ENCODE measurements at regions not wholly inside any gene's neighbourhood (a gene's known extent, or its start where the extent isn't known, plus 50 kb on each side); places are given as distances from the start of the nearest gene placed in this dataset.
A peak's percentile ranks its signal among the peaks of the same experiment; 100 is the strongest.

DNA sequence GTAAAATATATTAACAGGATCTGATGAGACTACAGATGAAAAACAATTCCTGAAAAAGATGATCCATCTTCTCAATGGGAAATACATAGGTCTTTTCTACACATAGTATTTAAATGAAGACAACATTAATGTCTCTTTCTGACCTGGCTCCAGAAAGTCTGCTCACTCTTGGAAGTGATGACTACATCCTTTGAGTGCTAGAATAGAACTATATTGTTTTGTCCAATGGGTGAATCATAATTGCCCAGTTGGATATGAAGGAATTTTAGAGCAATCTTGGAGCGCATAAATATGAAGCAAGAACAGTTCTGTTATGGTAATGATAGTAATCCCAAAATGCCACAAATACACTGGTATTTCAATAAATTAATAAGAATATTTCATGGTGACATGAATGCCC lies 322.1 kb downstream of the DEPDC1B start:
- Histone ChIP-seq H4K20me1 (ENCODE audit: insufficient read depth) (no peaks in the 10 kb centered on the region), H3K4me3 (no peak overlapping the region), H3K4me2 (ENCODE audit: unreplicated experiment) (no peak overlapping the region), H3K4me1 (ENCODE audit: insufficient read depth) (no peaks in the 10 kb centered on the region), H3K27ac (no peak overlapping the region), H3K9ac (no peak overlapping the region), H3K36me3 (ENCODE audit: low read depth) (no peaks in the 10 kb centered on the region), H3F3A (ENCODE audit: insufficient read depth) (no peaks in the 10 kb centered on the region), H3K9me3 (ENCODE audit: low read depth) (no peaks in the 10 kb centered on the region), H3K79me2 (ENCODE audit: insufficient read depth) (no peaks in the 10 kb centered on the region), H3K27me3 (replicated peaks; ENCODE audit: insufficient read depth) (0 out of 2 replicates have a peak, but pooled peaks cover 6% of the 10 kb centered on the region), H2AFZ (no peak overlapping the region), H3K9me2 (ENCODE audit: insufficient read depth) (no peaks in the 10 kb centered on the region)
- WGBS, 2 experiments (ENCODE audit: low coverage in 1 of 2, low lambda C conversion rate in 2 of 2, missing lambda C conversion rate in 2 of 2): 0 to 5% methylated on average over 1 of the region's 1 CpG
- peak; percentile 57 for DNase-seq
- TF ChIP-seq EZH2phosphoT487 (IDR thresholded peaks at IDR 0.05; ENCODE audit: insufficient read depth, low read depth) (no peak), EZH2 (IDR thresholded peaks at IDR 0.05; ENCODE audit: insufficient read depth, poor library complexity, severe bottlenecking) (no peak)
- in situ Hi-C loops (cut with MboI): loop anchor here (25.0 kb wide), 1 partner anchor 566 kb away; no protein-coding TSS in a partner anchor

DNA sequence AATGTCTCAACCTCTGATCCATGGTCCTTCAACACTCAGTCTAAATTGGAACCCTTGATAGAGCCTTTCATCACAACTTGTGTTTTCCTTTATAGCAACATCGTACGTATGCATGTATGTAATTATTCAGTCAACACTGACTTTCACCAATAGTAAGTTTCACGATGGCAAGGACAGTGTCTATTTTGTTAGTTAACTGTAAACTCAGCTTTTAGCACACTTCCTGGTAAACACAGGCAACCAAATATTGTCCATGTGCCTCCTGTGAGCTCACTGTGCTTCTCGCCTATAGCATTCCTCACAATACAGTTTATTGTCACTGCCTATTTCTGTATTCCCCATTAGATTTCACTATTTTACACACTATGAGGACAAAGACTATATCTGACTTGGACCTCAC lies 323.1 kb downstream of the DEPDC1B start:
- Histone ChIP-seq H3K27me3 (replicated peaks; ENCODE audit: insufficient read depth) (0 out of 2 replicates have a peak, but pooled peaks cover 6% of the 10 kb centered on the region), H3K4me1 (ENCODE audit: insufficient read depth) (no peaks in the 10 kb centered on the region), H3K79me2 (ENCODE audit: insufficient read depth) (no peaks in the 10 kb centered on the region), H3K36me3 (ENCODE audit: low read depth) (no peaks in the 10 kb centered on the region), H3K4me3 (no peak overlapping the region), H3F3A (ENCODE audit: insufficient read depth) (no peaks in the 10 kb centered on the region), H3K27ac (no peak overlapping the region), H2AFZ (no peak overlapping the region), H3K9me2 (ENCODE audit: insufficient read depth) (no peaks in the 10 kb centered on the region), H3K9ac (no peak overlapping the region), H4K20me1 (ENCODE audit: insufficient read depth) (no peaks in the 10 kb centered on the region), H3K9me3 (ENCODE audit: low read depth) (no peaks in the 10 kb centered on the region), H3K4me2 (ENCODE audit: unreplicated experiment) (no peak overlapping the region)
- in situ Hi-C loops (cut with MboI): loop anchor here (25.0 kb wide), 1 partner anchor 565 kb away; no protein-coding TSS in a partner anchor
- TF ChIP-seq EZH2phosphoT487 (IDR thresholded peaks at IDR 0.05; ENCODE audit: insufficient read depth, low read depth): no peak
- TF ChIP-seq EZH2 (IDR thresholded peaks at IDR 0.05; ENCODE audit: insufficient read depth, poor library complexity, severe bottlenecking): no peak
- no peak for DNase-seq
- 81 to 91% methylated on average over 4 of the region's 4 CpGs for WGBS, 2 experiments (ENCODE audit: low coverage in 1 of 2, low lambda C conversion rate in 2 of 2, missing lambda C conversion rate in 2 of 2)

DNA sequence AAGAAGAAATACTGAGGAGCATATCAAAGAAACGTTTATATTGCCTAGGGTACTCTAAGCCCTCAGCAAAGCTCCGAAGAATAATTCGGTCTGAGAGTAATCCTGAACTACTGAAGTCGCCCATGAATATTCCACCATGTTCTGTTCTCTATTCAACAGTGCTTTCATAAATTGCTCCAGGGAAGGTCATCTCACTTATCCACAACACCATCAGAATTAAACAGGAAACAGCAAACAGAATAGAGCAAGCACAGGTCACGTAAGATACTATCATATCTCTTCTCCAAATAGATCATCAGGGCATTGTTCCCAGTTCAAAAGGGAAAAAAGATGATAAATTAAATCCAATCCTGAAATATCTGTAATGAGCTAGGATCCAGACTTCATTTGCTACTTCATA lies 325.6 kb downstream of the DEPDC1B start:
- Histone ChIP-seq H4K20me1 (ENCODE audit: insufficient read depth) (no peaks in the 10 kb centered on the region), H3F3A (ENCODE audit: insufficient read depth) (no peaks in the 10 kb centered on the region), H3K27me3 (replicated peaks; ENCODE audit: insufficient read depth) (no peaks in the 10 kb centered on the region), H3K9ac (no peak overlapping the region), H3K4me2 (ENCODE audit: unreplicated experiment) (no peak overlapping the region), H2AFZ (no peak overlapping the region), H3K9me2 (ENCODE audit: insufficient read depth) (no peaks in the 10 kb centered on the region), H3K4me1 (ENCODE audit: insufficient read depth) (no peaks in the 10 kb centered on the region), H3K9me3 (ENCODE audit: low read depth) (no peaks in the 10 kb centered on the region), H3K4me3 (no peak overlapping the region), H3K27ac (no peak overlapping the region), H3K79me2 (ENCODE audit: insufficient read depth) (no peaks in the 10 kb centered on the region), H3K36me3 (ENCODE audit: low read depth) (no peaks in the 10 kb centered on the region)
- in situ Hi-C loops (cut with MboI): no loop called here
- TF ChIP-seq EZH2 (IDR thresholded peaks at IDR 0.05; ENCODE audit: insufficient read depth, poor library complexity, severe bottlenecking): no peak
- no peak for TF ChIP-seq EZH2phosphoT487 (IDR thresholded peaks at IDR 0.05; ENCODE audit: insufficient read depth, low read depth)
- no peak for DNase-seq
- WGBS, 2 experiments (ENCODE audit: low coverage in 1 of 2, low lambda C conversion rate in 2 of 2, missing lambda C conversion rate in 2 of 2): 58 to 66% methylated on average over 5 of the region's 5 CpGs

DNA sequence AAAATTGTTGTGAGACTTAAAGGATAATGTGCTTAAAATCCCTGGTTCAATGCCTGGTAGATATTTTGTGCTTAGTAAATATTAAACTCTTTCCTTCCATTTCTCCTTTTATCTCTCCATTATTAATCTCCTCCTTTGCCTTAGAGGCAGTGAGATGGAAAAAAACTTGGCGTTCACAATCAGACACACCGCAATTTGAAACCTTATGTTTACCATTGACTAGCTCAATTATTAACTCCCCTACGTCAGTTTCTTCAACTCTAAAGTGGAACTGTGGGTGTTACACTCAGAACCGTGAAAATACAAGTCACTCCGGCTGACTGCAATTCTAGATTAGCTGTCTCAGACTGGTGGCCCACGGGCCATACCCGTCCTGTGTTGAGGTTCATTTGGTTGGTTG lies 327.2 kb downstream of the DEPDC1B start:
- Histone ChIP-seq H4K20me1 (ENCODE audit: insufficient read depth) (no peaks in the 10 kb centered on the region), H3K79me2 (ENCODE audit: insufficient read depth) (no peaks in the 10 kb centered on the region), H2AFZ (no peak overlapping the region), H3K9me3 (ENCODE audit: low read depth) (no peaks in the 10 kb centered on the region), H3K27me3 (replicated peaks; ENCODE audit: insufficient read depth) (no peaks in the 10 kb centered on the region), H3F3A (ENCODE audit: insufficient read depth) (no peaks in the 10 kb centered on the region), H3K27ac (no peak overlapping the region), H3K4me1 (ENCODE audit: insufficient read depth) (no peaks in the 10 kb centered on the region), H3K9me2 (ENCODE audit: insufficient read depth) (no peaks in the 10 kb centered on the region), H3K36me3 (ENCODE audit: low read depth) (no peaks in the 10 kb centered on the region), H3K9ac (no peak overlapping the region), H3K4me2 (ENCODE audit: unreplicated experiment) (no peak overlapping the region), H3K4me3 (no peak overlapping the region)
- WGBS, 2 experiments (ENCODE audit: low coverage in 1 of 2, low lambda C conversion rate in 2 of 2, missing lambda C conversion rate in 2 of 2): 65 to 70% methylated on average over 7 of the region's 7 CpGs
- no peak for TF ChIP-seq EZH2phosphoT487 (IDR thresholded peaks at IDR 0.05; ENCODE audit: insufficient read depth, low read depth)
- no peak for TF ChIP-seq EZH2 (IDR thresholded peaks at IDR 0.05; ENCODE audit: insufficient read depth, poor library complexity, severe bottlenecking)
- in situ Hi-C loops (cut with MboI): no loop called here
- DNase-seq: no peak

DNA sequence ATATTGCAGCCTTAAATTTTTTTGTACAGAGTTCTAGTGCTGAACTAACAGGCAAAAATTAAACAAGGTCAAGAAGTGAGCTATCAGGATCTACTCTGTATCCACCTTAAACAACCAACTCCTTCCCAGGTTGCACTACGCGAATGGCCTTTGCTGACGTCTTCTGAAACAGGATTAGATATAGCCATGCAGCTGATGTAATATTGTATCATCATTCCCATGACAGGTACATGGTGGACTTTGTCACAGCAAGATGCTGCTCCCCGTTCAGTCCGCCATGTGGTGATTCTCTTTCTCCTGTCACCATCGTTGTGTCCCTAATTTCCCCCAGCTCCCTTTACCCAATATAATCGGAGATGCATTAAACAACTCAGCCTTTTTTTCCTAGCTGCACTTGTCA lies 328.9 kb downstream of the DEPDC1B start:
- H3K4me2 ChIP-seq (ENCODE audit: unreplicated experiment): no peak overlapping the region
- no peaks in the 10 kb centered on the region for H3K4me1 ChIP-seq (ENCODE audit: insufficient read depth)
- in situ Hi-C loops (cut with MboI): no loop called here
- H3K9me3 ChIP-seq (ENCODE audit: low read depth): no peaks in the 10 kb centered on the region
- no peak overlapping the region for H3K27ac ChIP-seq
- 81% methylated on average over 7 of the region's 7 CpGs for WGBS, 2 experiments (ENCODE audit: low coverage in 1 of 2, low lambda C conversion rate in 2 of 2, missing lambda C conversion rate in 2 of 2)
- no peaks in the 10 kb centered on the region for H4K20me1 ChIP-seq (ENCODE audit: insufficient read depth)
- no peaks in the 10 kb centered on the region for H3F3A ChIP-seq (ENCODE audit: insufficient read depth)
- H3K4me3 ChIP-seq: no peak overlapping the region
- H3K9me2 ChIP-seq (ENCODE audit: insufficient read depth): no peaks in the 10 kb centered on the region
- no peaks in the 10 kb centered on the region for H3K27me3 ChIP-seq (replicated peaks; ENCODE audit: insufficient read depth)
- H3K79me2 ChIP-seq (ENCODE audit: insufficient read depth): no peaks in the 10 kb centered on the region
- H2AFZ ChIP-seq: no peak overlapping the region
- no peak overlapping the region for H3K9ac ChIP-seq
- no peak for DNase-seq
- TF ChIP-seq EZH2phosphoT487 (IDR thresholded peaks at IDR 0.05; ENCODE audit: insufficient read depth, low read depth): no peak
- TF ChIP-seq EZH2 (IDR thresholded peaks at IDR 0.05; ENCODE audit: insufficient read depth, poor library complexity, severe bottlenecking): no peak
- no peaks in the 10 kb centered on the region for H3K36me3 ChIP-seq (ENCODE audit: low read depth)

All from GM23248 (cell line).